ENCODE measurements at regions not wholly inside any gene's neighbourhood (a gene's known extent, or its start where the extent isn't known, plus 50 kb on each side); places are given as distances from the start of the nearest gene placed in this dataset.

DNA sequence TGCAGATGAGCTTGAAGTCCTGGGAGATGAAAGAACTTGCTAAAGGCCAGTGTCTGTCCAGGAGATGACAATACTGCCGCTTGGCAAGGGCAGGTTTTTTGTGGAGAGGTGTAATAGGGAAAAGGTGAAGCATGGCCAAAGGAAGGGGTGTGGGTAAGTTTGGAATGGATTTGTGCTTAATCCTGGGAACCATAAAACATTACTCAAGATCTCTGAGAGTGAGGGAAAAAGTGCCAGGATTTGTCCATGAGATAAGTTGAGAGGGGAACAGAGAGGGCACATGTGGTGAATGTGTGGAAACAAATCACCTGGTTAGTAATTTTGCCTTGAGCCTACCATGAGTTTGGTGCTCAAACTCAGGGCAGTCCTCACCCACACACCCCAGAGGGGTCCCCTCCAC lies 108.8 kb upstream of the CD180 start:
- in situ Hi-C loops (cut with HindIII; ENCODE audit: low sequenced_read_pairs): no loop called here
- no peak for DNase-seq (ENCODE audit: low spot score)

DNA sequence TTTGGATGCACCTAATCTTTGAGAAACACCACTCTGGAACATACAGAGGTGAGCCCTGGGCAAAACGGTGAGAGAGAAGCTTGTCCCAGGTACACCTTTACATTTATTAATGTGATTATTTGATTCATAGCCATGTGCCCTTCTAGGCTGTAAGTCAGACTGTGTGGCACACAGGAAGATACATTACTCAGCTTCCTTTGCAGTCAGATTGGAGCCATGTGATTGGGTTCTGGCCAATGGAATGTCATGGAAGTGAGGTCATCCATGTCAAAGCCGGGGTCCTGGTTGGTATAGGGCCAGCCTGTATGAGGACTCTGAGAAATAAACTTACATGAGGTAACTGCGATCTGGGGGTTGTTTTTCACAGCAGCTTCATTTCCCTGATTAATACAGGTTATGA lies 106.8 kb upstream of the CD180 start:
- no peak for DNase-seq (ENCODE audit: low spot score)
- in situ Hi-C loops (cut with HindIII; ENCODE audit: low sequenced_read_pairs): no loop called here

DNA sequence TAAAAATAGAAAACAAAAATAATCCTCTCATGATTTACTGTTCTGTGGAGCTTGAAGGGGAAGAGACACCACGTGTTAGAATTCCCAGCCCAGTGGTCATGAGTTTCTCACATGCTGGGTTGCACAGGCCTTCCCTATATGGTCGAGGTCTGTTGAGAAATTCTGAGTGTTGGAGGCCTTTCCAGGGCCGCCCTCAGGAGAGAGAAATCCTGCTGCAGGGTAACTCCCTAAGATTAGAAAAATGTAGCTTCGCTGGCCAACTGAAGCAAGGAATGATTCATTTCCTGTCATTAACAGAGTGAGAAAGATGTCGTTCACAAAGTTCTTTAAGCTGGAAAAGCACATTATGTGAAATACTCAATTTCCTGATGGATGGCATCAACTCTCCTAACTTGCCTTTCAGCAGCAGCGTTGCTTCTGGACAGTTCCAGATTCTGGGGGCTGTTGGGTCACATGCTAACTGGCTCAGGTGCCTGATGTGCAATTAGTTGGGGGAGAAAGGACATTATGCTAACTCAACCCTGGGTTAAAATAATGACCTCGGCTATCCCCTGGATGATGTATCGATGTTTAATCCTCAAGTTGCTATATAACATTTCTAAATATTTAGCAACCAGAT lies 104.8 kb upstream of the CD180 start:
- in situ Hi-C loops (cut with HindIII; ENCODE audit: low sequenced_read_pairs): no loop called here
- no peak for DNase-seq (ENCODE audit: low spot score)

DNA sequence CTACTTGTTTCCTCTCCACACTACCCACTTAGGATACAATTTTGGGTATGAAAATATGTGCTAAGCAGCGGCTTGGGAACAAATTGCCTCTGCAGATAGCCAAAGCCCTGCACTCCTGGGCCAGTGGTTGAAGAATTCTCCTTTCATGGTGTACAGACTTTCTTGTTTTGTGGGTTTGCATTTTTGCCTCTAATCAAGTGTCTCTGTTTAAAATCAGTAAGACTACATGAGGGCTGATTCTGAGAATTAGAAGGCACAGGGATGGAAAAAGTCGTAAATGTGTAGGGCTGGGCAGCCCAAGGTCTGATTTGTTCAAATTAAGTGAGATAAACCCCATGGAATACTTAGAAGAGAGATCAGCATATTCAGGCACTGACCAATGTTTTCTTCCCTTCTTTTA lies 103.7 kb upstream of the CD180 start:
- DNase-seq (ENCODE audit: low spot score): no peak

DNA sequence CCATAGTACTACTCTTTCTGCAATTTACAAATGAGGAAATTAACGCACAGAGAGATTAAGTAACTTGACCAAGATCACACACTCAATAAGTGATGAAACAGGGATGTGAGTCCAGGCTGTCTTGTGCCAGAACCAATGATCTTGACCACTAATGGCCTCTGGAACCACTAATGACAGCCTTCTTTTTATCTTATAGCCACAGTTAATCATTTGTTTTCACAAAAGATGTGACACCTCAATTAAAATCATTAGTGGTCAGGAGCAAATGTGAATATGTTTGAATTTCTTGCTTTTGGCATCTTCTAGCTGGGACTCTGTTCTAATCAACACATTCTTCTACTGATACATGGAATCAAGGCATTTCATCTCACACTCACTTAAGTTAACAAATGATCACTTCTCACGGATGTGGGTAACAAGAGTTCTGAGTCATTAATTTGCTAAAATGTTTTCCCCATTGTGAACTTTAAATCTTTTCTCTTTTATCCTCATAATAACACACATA lies 102.7 kb upstream of the CD180 start:
- DNase-seq (ENCODE audit: low spot score): no peak
- in situ Hi-C loops (cut with HindIII; ENCODE audit: low sequenced_read_pairs): no loop called here

More for the DNA sequence above, 103.7 kb upstream of the CD180 start:
- in situ Hi-C loops (cut with HindIII; ENCODE audit: low sequenced_read_pairs): no loop called here

DNA sequence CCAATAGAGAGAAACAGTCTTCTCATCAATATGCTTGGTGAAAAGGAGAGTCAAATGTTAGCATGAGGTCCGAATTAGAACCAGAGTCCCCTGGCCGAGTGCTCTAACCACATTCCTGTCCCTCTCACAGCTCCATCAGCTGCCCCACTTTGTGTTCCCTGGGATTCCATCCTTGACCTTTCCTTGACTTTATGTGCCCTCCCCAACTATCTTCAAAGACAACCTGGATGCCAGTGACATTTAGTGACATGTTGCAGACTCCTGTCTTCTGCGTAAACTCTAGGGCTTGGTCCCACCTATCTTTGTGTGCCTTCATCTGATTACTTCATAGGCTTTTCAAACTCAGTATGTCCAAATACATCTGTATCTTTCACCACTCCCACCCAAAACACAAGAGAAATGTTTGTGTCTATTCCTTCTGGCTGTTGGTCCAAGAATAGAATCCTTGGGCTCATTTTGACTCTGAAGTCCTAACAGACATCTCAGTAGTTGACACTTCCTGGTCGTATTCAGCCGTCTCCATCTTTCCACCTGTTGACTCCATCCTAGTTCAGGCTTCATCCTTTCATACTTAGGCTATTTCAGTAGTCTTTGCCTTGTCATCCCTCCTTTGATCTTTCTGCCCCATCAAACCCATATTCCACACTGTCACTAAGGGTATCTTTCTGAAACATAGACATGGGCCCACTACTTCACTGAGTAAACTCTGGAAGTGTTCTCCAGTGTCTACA lies 101.4 kb upstream of the CD180 start:
- DNase-seq (ENCODE audit: low spot score): no peak
- in situ Hi-C loops (cut with HindIII; ENCODE audit: low sequenced_read_pairs): no loop called here

DNA sequence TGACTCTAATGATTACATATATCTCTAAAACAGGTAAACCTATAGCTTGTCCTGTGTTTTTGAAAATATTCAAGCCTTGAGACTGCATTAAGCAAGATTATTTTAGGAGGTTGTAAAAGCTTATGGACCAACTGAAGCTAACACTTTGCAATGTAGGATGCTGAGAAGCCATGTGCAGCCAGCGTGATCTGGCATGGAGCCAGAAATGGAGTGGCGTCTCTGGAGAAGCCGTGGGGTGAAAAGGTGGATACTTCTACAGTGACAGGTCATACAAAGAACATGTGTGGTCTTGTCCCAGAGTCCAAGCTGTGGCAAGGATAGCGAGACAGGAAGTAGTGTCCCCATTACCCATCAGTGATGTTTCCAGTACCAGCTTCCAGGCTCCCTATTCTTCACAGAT lies 100.8 kb upstream of the CD180 start:
- in situ Hi-C loops (cut with HindIII; ENCODE audit: low sequenced_read_pairs): no loop called here
- no peak for DNase-seq (ENCODE audit: low spot score)

DNA sequence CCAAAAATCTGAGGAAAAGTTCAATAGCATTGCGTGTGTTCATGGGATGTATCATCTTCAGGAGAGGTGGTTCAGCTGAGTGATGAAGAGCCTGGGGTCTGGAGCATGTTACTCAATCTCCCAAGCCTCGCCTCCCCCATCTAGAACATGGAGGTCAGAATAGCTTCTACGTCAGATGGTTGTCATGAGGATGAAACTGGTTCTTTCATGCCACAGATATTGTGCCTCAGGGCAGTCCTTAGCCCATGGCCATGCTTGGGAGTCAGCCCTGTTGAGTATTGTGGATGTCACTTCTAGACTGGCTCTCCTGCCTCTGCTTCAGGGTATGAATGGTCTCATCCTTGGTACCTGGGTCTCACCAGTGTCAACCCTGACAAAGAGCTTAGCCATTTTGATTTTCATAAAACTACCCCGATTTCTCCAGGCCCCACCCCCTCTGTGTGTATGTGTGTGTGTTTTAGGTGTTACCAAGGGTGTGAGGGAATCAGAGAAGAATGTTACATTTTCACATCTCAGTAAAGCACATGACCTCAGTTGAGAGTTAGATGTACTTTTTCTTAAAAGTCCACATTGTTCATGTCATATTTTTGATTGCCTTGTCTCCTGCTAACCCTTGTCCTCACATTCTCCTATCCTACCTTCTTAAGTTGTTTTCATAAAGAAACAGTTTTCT lies 97.8 kb upstream of the CD180 start:
- no peak for DNase-seq (ENCODE audit: low spot score)
- in situ Hi-C loops (cut with HindIII; ENCODE audit: low sequenced_read_pairs): no loop called here

DNA sequence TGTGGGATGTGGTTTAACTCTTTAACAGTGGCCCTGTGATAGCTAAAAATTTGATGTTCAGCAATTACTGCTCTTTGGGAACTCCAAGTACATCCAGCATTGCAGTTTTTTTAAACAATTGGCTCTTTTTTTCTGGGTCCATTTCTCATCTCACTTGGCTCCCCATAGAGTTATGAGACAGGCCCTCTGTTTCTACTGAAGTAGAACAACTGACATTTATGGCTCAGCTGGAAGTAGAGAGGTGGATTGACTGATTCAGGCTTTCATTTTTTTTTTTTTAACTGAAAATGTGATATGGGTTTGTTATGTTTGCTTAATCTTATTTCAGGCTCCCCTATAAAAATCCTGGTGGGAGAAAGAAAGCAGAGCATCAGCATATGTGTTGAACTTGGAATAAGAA lies 96.6 kb upstream of the CD180 start:
- in situ Hi-C loops (cut with HindIII; ENCODE audit: low sequenced_read_pairs): no loop called here
- DNase-seq (ENCODE audit: low spot score): no peak

DNA sequence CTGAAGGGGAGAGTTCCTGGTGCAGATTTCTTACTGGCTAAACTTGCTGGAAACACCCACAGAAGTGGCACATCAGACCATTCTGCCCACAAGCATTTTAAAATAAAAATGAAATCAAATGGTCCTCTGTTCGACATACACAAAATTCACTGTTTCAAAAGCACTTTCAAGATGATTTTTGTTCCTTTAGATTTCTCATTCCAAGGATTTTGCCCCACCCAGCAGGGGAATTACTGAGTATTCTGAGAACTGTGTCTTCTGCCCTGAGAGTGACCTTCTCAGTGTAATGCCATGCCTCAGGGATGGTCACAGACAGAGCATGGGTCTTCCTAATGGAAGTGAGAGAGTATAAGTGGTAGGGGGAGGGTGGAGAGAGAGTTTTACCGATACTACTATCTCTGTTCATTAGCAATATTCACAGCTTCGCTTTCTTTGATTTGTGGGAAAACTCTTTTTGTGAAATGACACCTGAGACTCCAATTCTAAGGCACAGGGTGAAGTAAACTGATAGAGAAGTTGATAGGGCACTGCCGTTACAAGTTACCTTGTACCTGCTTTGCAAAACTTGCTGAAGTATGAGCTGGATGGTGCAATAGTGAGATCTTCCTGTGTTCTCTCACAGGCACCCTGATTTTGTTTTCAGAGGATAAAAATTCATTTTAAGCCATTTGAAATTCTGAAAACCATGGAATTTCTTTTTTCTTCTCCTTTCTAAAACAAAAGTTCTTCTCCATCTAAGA lies 95.8 kb upstream of the CD180 start:
- no peak for DNase-seq (ENCODE audit: low spot score)
- in situ Hi-C loops (cut with HindIII; ENCODE audit: low sequenced_read_pairs): no loop called here

DNA sequence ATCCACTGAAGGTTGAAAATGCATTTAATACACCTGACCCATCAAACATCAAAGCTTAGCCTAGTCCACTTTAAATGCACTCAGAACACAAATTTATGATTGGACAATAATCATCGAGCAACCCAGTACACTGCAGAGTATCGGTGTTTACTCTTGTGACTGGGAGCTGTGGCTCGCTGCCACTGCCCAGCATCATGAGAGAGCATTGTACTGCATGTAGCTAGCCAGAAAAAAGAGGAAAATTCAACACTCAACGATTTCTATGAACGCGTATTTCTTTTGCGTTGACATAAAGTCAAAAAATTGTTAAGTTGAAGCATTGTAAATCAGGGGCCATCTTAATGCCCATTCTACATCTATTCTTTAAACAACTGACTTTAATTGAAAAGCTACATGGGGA lies 95.1 kb upstream of the CD180 start:
- DNase-seq (ENCODE audit: low spot score): no peak
- in situ Hi-C loops (cut with HindIII; ENCODE audit: low sequenced_read_pairs): no loop called here

DNA sequence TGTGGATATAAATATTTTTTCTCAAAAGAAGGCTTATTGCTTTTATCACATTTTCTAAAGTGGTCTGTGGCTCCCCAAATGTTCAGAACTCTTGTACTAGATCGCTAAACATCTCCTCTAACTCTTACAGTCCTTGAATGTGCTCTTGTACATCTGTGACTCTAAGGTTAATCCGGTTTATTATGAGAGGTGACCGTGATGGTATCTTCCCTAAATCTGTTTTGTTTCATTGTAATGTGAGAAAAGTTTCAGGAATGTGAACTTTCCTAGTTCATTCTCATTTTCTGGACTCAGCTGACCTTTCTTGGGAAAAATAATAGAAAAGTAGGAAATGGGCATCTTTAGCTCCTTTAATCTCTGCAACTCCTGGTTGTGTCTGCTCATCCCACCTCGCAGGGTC lies 94.5 kb upstream of the CD180 start:
- in situ Hi-C loops (cut with HindIII; ENCODE audit: low sequenced_read_pairs): no loop called here
- no peak for DNase-seq (ENCODE audit: low spot score)

DNA sequence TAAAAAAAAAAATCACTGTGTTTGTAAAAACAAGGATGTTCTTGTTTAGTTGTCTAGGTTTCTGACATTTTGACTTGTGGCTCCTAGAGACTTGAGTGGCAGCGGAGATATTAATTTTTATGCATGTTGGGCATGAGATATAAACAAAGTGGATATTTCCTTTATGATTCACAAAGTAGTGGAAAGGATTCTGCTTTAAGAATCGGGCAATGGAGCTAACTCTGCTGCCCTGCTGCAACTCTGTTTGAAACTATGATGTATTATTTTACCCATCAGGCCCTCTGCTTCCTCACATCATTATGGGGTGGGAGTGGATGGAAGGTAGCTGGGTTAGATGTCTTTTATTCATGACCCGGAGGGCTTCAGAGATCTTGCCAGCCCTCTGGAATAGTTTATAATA lies 94.1 kb upstream of the CD180 start:
- in situ Hi-C loops (cut with HindIII; ENCODE audit: low sequenced_read_pairs): no loop called here
- no peak for DNase-seq (ENCODE audit: low spot score)

DNA sequence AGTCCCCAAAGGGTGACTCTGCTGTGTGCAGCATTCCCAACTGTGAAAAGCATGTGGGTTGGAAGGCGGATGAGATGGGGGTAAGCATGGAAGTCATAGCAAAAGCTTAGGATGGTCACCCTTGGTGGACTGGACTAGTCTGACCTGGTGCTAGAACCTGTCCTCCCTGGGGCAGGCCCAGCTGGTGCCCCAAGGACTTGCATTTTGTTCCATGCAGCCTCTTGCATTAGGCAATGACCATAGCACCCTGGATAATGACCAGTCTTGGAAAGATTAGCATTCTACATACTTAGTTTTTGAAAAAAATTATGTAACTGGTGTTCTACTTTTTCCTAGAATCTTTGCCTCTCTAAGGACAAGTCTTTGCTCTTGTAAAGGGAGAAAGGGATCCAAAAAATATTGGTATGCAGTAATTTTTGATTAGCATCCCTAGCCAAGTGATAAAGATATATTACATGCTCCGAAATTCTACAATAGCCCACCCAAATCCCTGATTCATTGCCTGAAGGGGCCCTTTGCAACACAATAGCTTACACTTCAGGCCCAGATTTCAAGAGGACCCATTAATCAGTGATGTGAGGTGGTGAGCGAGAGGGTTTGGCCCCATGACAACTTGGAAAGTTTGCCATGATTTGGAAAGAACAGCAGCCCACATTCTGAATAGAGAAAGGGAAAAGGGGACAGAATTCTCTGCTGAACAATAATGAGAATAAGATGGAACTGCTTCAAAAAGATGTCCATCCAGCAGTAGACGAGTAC lies 93.3 kb upstream of the CD180 start:
- DNase-seq (ENCODE audit: low spot score): no peak
- in situ Hi-C loops (cut with HindIII; ENCODE audit: low sequenced_read_pairs): no loop called here

DNA sequence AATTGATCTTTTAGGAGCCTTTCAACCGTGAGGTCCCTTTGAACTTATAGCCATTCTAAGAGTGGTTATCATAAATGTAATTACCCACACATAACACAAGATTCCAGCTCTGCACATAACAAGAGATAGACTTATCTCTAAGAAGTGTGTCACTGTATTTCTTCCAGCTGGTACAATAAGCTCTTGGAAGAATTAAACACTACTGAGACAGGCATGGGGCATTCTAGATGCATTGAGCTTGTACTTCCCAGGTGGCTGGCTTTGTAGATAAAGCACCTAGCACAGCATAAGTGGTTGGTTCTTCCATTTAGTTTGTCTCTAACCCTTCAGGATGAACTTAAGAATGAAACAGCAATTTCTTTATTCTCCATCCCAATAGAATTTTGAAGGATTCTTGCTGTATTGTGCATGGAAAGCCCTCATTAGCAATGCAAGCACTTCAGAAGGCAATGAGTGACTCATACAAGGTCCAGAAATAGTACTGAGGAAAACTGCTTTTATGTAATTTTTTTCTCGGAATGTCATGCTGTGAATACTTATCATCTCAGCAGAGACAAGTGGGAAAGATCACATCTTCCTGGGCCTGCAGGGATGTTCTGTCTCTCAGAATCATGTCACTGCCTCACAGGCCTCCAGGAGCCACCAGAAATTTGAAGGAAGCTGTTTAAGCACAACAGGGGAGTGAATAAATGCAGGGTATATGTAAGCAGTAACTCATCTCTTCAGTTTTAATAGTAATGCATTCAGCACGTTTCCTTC lies 91.1 kb upstream of the CD180 start:
- in situ Hi-C loops (cut with HindIII; ENCODE audit: low sequenced_read_pairs): no loop called here
- peak; percentile 70 for DNase-seq (ENCODE audit: low spot score)

DNA sequence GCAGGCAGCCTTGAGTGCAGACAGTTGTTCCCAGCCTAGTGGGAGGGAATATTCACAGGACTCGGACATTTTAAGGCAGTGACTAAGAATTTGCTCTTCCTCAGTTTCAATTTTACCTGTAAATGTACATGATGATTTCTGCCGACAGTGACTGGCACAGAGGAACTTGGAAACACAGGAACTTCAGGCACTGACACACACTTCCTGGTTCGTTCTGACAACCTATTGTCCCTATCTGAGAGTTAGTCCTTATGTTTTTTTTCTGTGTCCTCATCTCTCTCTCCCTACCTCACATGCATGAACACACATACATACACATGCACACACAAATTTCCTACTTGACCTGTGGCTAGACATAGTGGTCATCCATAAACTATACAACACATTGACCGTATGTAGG lies 89.4 kb upstream of the CD180 start:
- DNase-seq (ENCODE audit: low spot score): no peak
- in situ Hi-C loops (cut with HindIII; ENCODE audit: low sequenced_read_pairs): no loop called here

DNA sequence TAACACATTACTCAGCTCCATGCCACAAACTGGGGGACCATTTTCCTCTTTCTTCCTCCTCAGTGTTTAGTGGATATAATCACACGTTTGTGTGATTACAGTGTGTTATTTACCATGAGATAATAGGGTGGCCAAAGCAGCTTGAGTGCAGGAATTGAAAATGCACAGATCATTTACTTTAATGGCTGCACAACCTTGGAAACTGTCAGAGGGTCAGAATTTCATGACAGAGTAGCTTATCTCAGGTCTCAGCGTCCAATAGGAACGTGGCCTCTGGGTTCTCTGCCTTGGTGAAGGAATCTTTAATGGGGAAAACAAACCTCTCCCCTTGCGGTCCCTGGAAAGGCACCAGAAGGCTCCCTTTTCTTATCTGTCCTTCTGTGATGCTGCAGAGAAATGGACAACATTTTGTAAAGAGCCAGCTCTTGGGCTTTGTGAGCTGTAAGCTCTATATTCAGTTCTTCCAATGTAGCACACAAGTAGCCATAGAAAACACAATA lies 87.4 kb upstream of the CD180 start:
- DNase-seq (ENCODE audit: low spot score): no peak
- in situ Hi-C loops (cut with HindIII; ENCODE audit: low sequenced_read_pairs): no loop called here

DNA sequence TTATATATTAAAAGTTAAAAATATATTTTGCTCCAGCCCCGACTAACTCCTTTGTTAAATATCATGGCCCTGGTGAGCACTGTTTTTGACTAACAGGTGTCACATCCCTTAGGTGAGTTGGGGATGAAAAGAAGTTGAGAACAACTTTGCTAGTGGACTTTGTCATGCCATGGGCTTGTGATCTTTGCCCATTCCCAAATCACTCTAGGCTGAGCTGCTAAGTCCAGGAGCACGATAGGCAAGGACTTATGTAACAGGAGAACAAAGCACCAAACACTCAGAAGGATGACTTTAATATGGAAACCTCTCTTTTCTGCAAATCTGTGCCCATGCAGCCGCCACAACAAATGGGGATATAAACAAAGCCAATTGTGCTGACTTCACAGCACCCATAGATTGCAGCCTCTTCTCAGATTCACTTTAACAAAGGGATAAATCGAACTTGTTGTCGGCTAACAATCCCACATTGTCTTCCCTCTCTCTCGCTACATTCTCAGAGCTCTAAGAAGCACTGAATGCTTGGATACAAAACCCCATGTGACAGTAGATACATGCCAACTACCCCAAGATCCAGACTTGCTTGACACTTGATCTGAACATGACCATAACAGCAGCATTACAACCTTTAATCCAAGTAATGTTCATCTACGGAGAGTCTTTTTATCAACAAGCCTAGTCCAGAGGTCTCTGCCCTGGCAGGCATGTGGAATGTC lies 86.8 kb upstream of the CD180 start:
- DNase-seq (ENCODE audit: low spot score): no peak
- in situ Hi-C loops (cut with HindIII; ENCODE audit: low sequenced_read_pairs): no loop called here
